NB4 (cell line): ENCODE measurements at regions not wholly inside any gene's neighbourhood (a gene's known extent, or its start where the extent isn't known, plus 50 kb on each side); places are given as distances from the start of the nearest gene placed in this dataset.

Source experiments
- CTCF ChIP-seq: IDR thresholded peaks from one replicate; pipeline ENCODE4 v1.5.1; 2012; ENCODE audit warnings: low read depth, low read length
- MAX ChIP-seq: IDR thresholded peaks from 2 replicates; pipeline ENCODE4 v1.6.1; 2011; ENCODE audit warnings: low read depth, low read length
- POLR2A ChIP-seq: IDR thresholded peaks from 2 replicates; pipeline ENCODE4 v1.6.1; 2011; ENCODE audit warnings: mild to moderate bottlenecking; ENCODE audit not compliant: insufficient read length; ENCODE audit errors: extremely low read depth

- TF ChIP-seq CTCF = no peak
- no peak for TF ChIP-seq MAX
- TF ChIP-seq POLR2A = no peak
These were observed 344.7 kb downstream of the BUD13 start for GRCh38 chr11:116427903-116428637.
